GM18870 (cell line): ENCODE measurements at regions not wholly inside any gene's neighbourhood (a gene's known extent, or its start where the extent isn't known, plus 50 kb on each side); places are given as distances from the start of the nearest gene placed in this dataset.

ENCODE experiments used
- ATAC-seq: cut with Tn5 transposase; IDR thresholded peaks from one replicate; pipeline ENCODE4 v1.9.1; 2021; ENCODE audit warnings: moderate library complexity; ENCODE audit not compliant: unreplicated experiment

GRCh38 chrX:39117101-39117500 is 315.8 kb downstream of the MID1IP1 start:
- ATAC-seq, result no peak

GRCh38 chrX:39121903-39122302 is 320.6 kb downstream of the MID1IP1 start:
- ATAC-seq, result no peak

GRCh38 chrX:39125834-39126233 is 324.6 kb downstream of the MID1IP1 start:
- no peak for ATAC-seq

- no peak for ATAC-seq
Measured at GRCh38 chrX:39133971-39134370, 332.7 kb downstream of the MID1IP1 start.

- ATAC-seq, result no peak
Measured at GRCh38 chrX:39137363-39137954, 336.2 kb downstream of the MID1IP1 start.

- no peak for ATAC-seq
Measured at GRCh38 chrX:39140581-39140980, 339.3 kb downstream of the MID1IP1 start.

GRCh38 chrX:39144323-39144722 is 343.1 kb downstream of the MID1IP1 start:
- ATAC-seq, result peak; percentile 53

GRCh38 chrX:39144956-39145355 is 343.7 kb downstream of the MID1IP1 start:
- peak; percentile 49 for ATAC-seq

GRCh38 chrX:39145859-39146258 is 344.6 kb downstream of the MID1IP1 start:
- no peak for ATAC-seq

GRCh38 chrX:39149761-39150160 is 348.5 kb downstream of the MID1IP1 start:
- ATAC-seq, result no peak

GRCh38 chrX:39150220-39150619 is 349.0 kb downstream of the MID1IP1 start:
- no peak for ATAC-seq

- no peak for ATAC-seq
Measured at GRCh38 chrX:39150621-39151020, 349.4 kb downstream of the MID1IP1 start.

- ATAC-seq, result no peak
Measured at GRCh38 chrX:39152106-39152649, 350.9 kb downstream of the MID1IP1 start.

- ATAC-seq, result no peak
Measured at GRCh38 chrX:39156051-39156450, 354.8 kb downstream of the MID1IP1 start.

- ATAC-seq, result no peak
Measured at GRCh38 chrX:39157006-39157405, 355.7 kb downstream of the MID1IP1 start.

GRCh38 chrX:39157796-39158195 is 356.5 kb downstream of the MID1IP1 start:
- ATAC-seq, result no peak

GRCh38 chrX:39158801-39159657 is 357.8 kb downstream of the MID1IP1 start:
- ATAC-seq, result peak; percentile 49

GRCh38 chrX:39159921-39160507 is 358.8 kb downstream of the MID1IP1 start:
- no peak for ATAC-seq

GRCh38 chrX:39161611-39162255 is 360.5 kb downstream of the MID1IP1 start:
- ATAC-seq, result no peak

- ATAC-seq, result no peak
Measured at GRCh38 chrX:39162322-39162735, 361.1 kb downstream of the MID1IP1 start.

GRCh38 chrX:39163581-39164126 is 362.4 kb downstream of the MID1IP1 start:
- ATAC-seq, result no peak
